Skeletal muscle tissue (tissue), 3 donors: ENCODE measurements at regions not wholly inside any gene's neighbourhood (a gene's known extent, or its start where the extent isn't known, plus 50 kb on each side); places are given as distances from the start of the nearest gene placed in this dataset.

Experiments used
- H3K27ac ChIP-seq: one replicate; pipeline ENCODE4 v1.7.0; 2013; ENCODE audit warnings: mild to moderate bottlenecking, low read depth, low read length, inconsistent platforms
- H3K27me3 ChIP-seq, 3 donors: one replicate each; pipeline ENCODE4 v1.7.0; 2013; ENCODE audit warnings: low read length in 3 of 3; ENCODE audit not compliant: control insufficient read depth in 3 of 3, insufficient read depth in 3 of 3
- H3K36me3 ChIP-seq, 3 donors: one replicate each; pipeline ENCODE4 v1.7.0; 2013; ENCODE audit warnings: low read length in 3 of 3; ENCODE audit not compliant: control insufficient read depth in 3 of 3, insufficient read depth in 3 of 3
- H3K4me1 ChIP-seq, 3 donors: one replicate each; pipeline ENCODE4 v1.7.0; 2013; ENCODE audit warnings: low read length in 3 of 3, mild to moderate bottlenecking in 3 of 3; ENCODE audit not compliant: control insufficient read depth in 3 of 3, insufficient read depth in 3 of 3
- H3K4me3 ChIP-seq, 3 donors: one replicate each; pipeline ENCODE4 v1.7.0; 2013; ENCODE audit warnings: low read length in 3 of 3
- H3K9ac ChIP-seq, 3 donors: one replicate each; pipeline ENCODE4 v1.7.0; 2013; ENCODE audit warnings: low read length in 3 of 3, mild to moderate bottlenecking in 3 of 3, moderate library complexity in 2 of 3, low read depth in 1 of 3
- H3K9me3 ChIP-seq, 3 donors: one replicate each; pipeline ENCODE4 v1.7.0; 2013; ENCODE audit warnings: low read length in 3 of 3; ENCODE audit not compliant: control insufficient read depth in 3 of 3
- donor health status: Osteomylitis.

DNA sequence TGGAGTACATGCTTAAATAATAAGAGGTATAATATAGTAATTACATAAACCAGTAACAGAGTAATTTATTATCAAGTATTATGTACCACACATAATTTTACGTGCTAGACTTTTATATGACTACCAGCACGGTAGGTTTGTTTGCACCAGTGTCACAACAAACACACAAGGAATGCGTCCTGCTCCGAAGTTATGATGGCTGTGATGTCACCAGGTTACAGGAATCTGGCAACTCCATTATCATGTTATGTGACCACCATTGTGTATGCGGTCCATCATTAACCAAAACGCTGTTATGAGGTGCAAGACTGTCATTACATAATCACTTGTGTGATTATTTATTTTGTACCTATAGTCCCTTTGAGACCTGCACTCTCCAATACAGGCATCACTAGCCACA, 235.2 kb upstream of the PMEPA1 start:
- Histone ChIP-seq H3K36me3 (no peaks in the 10 kb centered on the region), H3K9ac (no peak overlapping the region), H3K4me3 (no peak overlapping the region), H3K27ac (no peak overlapping the region), H3K4me1 (peaks cover 0 to 16% (median 5%) of the 10 kb centered on the region in 3 donors), H3K27me3 (peaks cover 0 to 5% (median 0%) of the 10 kb centered on the region in 3 donors), H3K9me3 (no peaks in the 10 kb centered on the region)

DNA sequence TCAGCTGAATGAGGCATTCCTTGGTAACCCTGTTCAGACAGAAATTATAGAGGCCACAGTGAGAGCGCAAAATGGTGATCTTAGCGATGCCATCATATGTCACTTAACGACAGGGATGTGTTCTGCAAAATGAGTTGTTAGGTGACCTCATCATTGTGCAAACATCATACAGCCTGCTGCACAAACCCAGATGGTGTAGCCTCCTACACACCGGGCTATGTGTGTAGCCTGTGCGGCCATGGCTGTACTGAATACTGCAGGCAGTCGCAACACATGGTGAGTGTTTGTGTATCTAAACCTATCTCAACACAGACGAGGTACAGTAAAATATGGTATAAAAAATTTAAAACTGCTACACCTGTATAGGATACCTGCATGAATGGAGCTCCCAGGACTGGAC, 234.1 kb upstream of the PMEPA1 start:
- no peak overlapping the region for H3K27ac ChIP-seq
- no peak overlapping the region for H3K4me3 ChIP-seq
- H3K27me3 ChIP-seq: peaks cover 0 to 5% (median 0%) of the 10 kb centered on the region in 3 donors

DNA sequence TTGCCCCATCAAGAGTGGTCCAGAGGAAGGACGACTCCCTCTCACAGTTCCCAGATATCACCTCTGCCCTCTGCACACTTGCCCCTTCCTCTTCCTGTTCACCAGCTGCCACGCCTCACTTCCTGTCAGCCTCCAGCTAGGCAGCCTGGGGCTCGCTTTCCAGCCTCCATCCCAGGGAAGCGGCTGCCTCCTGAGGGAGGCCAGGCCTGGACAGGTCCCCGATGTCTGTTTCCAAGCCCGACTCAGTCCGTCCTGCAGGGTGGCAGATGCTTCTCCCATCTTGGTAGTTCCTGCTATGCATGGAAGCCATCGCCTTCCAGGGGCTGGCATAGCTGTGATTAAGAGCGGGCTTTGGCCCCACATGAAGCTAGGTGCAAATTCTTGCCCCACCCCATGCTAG, 233.5 kb upstream of the PMEPA1 start:
- no peak overlapping the region for H3K27ac ChIP-seq
- no peaks in the 10 kb centered on the region for H3K9me3 ChIP-seq
- H3K4me3 ChIP-seq: no peak overlapping the region
- peaks cover 0 to 16% (median 5%) of the 10 kb centered on the region in 3 donors for H3K4me1 ChIP-seq
- H3K9ac ChIP-seq: no peak overlapping the region
- H3K27me3 ChIP-seq: peaks cover 0 to 5% (median 0%) of the 10 kb centered on the region in 3 donors
- H3K36me3 ChIP-seq: no peaks in the 10 kb centered on the region

More for the DNA sequence above, 234.1 kb upstream of the PMEPA1 start:
- no peak overlapping the region for H3K9ac ChIP-seq
- peaks cover 0 to 16% (median 5%) of the 10 kb centered on the region in 3 donors for H3K4me1 ChIP-seq
- no peaks in the 10 kb centered on the region for H3K36me3 ChIP-seq
- H3K9me3 ChIP-seq: no peaks in the 10 kb centered on the region

DNA sequence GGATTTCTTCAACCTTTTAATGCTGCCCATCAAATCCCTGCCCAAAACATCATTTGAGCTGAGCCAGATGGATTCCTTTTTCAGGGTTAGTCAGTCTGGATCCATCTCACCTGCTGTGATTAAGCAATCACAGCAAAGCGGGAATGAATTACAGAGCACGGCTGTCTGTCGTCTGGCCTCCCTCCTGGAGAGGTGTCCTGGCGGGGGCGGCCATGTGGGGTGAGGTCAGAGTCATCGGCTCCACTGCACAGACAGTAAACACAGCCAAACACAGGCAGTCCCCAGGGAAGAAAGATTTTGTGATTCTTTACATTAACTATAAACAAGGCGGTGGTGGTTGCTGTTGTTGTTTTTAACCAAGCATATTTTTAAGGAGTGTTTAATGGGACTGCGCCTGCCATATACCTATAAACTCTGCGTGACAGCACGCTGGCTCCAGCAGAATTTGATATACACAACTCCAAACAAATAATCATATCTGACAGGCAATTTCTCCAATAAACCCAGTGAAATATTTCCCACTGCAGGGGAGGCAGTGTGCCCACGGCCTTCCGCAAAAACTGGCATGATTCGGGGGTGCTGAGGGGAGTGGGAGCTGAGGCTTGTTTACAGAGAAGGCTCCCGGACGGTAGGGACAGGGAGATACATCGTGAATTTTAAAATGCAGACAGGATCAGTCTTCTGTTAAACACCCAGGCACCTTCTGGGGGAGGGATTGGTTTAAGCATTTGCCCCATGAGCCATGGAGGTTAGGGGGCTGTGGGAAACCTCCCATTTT, 232.0 kb upstream of the PMEPA1 start:
- Histone ChIP-seq H3K9ac (no peak overlapping the region), H3K4me1 (peaks cover 0 to 11% (median 3%) of the 10 kb centered on the region in 3 donors), H3K27ac (no peak overlapping the region), H3K27me3 (peaks cover 0 to 5% (median 2%) of the 10 kb centered on the region in 3 donors), H3K36me3 (no peaks in the 10 kb centered on the region), H3K4me3 (no peak overlapping the region), H3K9me3 (no peaks in the 10 kb centered on the region)

DNA sequence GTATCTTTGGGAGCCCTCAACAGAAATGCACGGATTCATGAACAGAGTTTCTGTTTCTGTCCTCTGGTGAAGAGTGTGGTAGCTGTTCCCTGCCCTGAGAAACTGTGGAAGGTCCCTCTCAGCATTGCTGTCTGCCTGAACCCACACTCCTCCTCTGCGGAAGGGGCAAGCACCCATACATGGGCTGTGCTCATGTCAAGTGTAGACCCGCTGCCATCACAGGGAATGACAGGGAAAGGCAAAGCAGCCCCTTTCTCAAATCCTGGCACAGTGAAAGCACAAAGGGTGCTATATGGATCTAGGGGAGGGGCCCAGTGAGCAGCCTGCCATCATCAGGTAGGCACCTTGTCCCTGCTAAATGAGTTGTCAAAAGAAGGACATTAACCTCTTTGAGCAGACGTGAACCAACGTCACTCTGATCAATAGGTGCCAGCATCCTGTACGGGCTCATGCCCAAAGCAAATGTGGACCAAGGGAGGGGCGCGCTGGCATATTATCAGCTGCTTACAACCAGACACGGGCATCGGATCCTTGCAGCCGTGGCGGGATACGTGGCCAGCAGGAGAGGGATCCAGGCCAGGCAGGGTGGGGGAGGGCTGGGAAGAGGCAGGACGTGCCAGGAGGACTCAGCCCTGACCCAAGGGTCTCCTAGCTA, 231.2 kb upstream of the PMEPA1 start:
- H3K27ac ChIP-seq: no peak overlapping the region
- H3K9ac ChIP-seq: no peak overlapping the region
- H3K4me1 ChIP-seq: peaks cover 0 to 11% (median 3%) of the 10 kb centered on the region in 3 donors
- no peaks in the 10 kb centered on the region for H3K9me3 ChIP-seq
- H3K27me3 ChIP-seq: peaks cover 0 to 5% (median 2%) of the 10 kb centered on the region in 3 donors
- no peak overlapping the region for H3K4me3 ChIP-seq
- no peaks in the 10 kb centered on the region for H3K36me3 ChIP-seq

DNA sequence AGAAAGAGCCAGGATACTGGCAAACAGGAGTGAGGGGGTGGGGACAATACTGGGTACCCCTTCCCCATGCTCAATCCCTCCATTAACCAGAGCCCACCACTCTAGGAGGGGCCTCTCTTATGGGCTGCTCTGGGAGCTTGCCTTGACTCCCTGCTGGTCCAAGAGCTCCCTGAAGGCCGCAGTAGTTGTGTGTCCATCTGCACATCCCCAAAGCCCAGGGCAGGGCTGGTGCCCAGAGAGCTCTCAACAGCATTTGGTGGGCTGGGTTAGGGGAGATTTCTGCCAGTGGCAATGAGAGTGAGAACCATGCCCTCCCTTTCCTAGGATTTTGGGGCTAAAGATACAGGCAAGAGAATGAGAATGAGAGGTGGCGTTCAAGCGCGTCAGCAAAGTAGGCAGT, 230.6 kb upstream of the PMEPA1 start:
- Histone ChIP-seq H3K27me3 (peaks cover 0 to 5% (median 2%) of the 10 kb centered on the region in 3 donors), H3K9me3 (no peaks in the 10 kb centered on the region), H3K4me1 (peaks cover 0 to 11% (median 3%) of the 10 kb centered on the region in 3 donors), H3K4me3 (no peak overlapping the region), H3K9ac (no peak overlapping the region), H3K27ac (no peak overlapping the region), H3K36me3 (no peaks in the 10 kb centered on the region)

DNA sequence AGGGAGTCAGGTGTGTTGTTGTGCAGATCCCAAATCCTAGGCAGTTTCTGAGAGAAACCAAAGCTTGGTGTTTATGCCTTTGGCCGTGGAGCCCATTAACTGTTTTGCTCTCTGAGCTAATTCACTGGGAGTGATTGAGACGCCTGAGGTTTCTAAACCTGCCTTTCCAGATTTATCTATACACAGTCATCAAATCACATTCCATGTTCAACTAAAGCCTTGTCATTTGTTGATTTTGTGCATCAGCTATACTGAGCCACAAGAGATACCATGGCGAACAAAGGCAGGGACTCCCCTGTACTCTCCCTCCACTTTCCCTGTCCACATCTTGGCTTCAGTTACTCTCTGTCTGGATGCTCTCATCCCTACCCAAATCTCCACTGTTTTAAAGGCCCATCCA, 229.7 kb upstream of the PMEPA1 start:
- no peak overlapping the region for H3K4me3 ChIP-seq
- H3K4me1 ChIP-seq: peaks cover 0 to 11% (median 3%) of the 10 kb centered on the region in 3 donors
- no peak overlapping the region for H3K27ac ChIP-seq
- no peaks in the 10 kb centered on the region for H3K9me3 ChIP-seq
- H3K27me3 ChIP-seq: peaks cover 0 to 5% (median 2%) of the 10 kb centered on the region in 3 donors
- no peak overlapping the region for H3K9ac ChIP-seq
- no peaks in the 10 kb centered on the region for H3K36me3 ChIP-seq

DNA sequence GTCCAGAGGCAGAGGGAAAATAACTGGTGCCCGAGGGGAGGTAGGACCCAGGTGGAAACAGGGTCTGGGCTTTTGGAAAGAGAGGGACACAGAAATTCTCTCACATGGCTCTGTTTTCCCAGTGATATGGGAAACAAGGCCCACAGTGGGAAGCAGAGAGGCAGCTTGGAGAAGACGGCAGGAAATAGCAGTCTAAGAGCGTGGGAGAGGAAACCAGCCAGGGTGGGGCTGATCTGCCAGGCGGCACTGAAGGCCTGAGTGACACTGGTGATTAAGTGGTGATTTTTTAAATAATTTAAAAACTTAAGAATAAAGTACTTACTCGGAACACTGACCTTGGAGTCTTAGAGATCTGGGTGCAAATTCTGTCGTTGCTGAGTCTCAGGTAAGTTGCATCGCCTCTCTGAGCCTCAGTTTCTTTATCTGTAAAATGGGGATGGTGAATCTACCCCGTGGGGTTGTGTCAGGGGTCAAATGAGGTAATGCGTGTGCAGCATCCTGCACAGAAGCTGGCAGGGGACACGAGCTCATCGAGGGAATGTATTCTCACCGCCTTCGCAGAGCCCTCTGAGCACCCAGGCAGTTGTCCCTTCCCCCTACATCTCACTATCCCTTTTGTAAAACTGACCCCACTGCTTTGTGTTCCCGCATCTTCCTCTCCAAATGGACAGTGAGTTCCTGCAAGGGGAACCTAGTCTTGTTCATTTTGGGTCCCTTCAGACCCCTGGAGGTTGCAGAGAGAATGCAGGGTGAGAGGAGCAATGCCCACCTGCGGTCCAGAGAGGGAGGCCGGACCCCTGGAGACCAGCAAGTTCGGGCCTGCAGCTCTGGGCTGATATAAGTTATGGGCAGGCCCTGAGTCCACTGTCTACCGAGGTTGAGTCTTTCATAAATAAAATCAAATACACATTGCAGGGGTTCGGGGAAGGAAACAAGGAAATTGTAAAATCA, 228.6 kb upstream of the PMEPA1 start:
- no peak overlapping the region for H3K9ac ChIP-seq
- H3K36me3 ChIP-seq: no peaks in the 10 kb centered on the region
- peaks cover 2 to 5% (median 2%) of the 10 kb centered on the region in 3 donors for H3K27me3 ChIP-seq
- H3K27ac ChIP-seq: no peak overlapping the region
- peaks cover 0 to 11% (median 3%) of the 10 kb centered on the region in 3 donors for H3K4me1 ChIP-seq
- no peak overlapping the region for H3K4me3 ChIP-seq
- no peaks in the 10 kb centered on the region for H3K9me3 ChIP-seq

DNA sequence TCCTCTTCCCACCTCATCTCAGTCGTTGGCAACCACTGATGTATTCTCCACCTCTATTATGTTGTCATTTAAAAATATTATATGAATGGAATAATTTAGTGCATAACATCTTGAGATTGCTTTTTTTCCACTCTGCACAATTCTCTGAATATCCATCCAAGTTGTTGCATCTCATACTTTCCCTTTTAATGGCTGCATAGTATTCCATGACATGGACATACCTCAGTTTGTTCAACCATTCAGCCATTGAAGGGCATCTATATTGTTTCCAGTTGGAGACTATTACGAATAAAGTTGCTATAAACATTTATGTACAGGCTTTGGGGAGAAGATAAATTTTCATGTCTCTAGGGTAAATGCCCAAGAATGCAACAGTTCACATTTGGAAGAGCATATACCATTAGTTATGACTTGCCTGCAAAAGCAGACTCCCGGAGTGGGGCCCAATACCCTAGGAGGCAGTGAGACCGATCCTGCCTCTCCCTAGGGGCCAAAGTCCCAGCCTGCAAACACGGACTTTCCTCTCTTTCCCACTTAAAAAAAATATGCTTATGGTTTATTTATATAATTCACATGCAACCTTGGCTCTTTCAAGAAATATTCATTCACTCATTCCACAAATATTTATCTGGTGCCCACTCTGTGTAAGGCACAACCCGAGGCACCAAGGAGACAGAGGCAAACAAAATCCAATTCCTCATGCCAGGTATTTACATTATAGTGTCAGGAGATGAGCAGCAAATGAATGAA, 227.0 kb upstream of the PMEPA1 start:
- peaks cover 0 to 11% (median 3%) of the 10 kb centered on the region in 3 donors for H3K4me1 ChIP-seq
- H3K9ac ChIP-seq: no peak overlapping the region
- peaks cover 0 to 2% (median 2%) of the 10 kb centered on the region in 3 donors for H3K27me3 ChIP-seq
- no peaks in the 10 kb centered on the region for H3K9me3 ChIP-seq
- H3K27ac ChIP-seq: no peak overlapping the region
- H3K36me3 ChIP-seq: no peaks in the 10 kb centered on the region
- no peak overlapping the region for H3K4me3 ChIP-seq
